ENCODE measurements at regions not wholly inside any gene's neighbourhood (a gene's known extent, or its start where the extent isn't known, plus 50 kb on each side); places are given as distances from the start of the nearest gene placed in this dataset.

DNA sequence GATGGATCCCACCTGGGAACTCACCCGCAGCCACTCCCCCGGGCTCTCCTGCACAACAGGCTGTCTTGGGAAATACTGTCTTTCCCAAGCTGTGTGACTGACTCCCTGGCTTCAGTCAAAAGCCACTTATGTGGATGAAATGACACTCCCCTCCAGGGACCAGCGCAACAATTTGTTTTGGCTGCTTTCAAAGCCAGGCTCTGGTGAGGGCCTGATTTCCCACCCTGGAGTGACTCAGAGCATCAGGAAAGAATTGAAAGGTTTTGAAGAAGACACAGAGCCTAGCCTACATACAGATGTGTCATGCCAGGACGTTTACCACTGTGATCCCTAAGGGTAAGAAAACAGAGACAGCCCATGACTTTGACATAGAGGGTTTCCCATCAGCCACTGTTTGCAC lies 550.5 kb downstream of the MIAT start:
- Histone ChIP-seq H3K27ac (ENCODE audit: low read depth, low read length) (no peak overlapping the region), H3K23me2 (ENCODE audit: low read depth, low read length) (no peaks in the 10 kb centered on the region), H3K4me1 (replicated peaks in 1 of 4; ENCODE audit: control insufficient read depth in 3 of 4, insufficient read depth in 4 of 4, low read length in 3 of 4) (peaks cover 0 to 3% (median 2%) of the 10 kb centered on the region in 4 experiments; a peak in 4 of 7 replicates), H2AFZ (ENCODE audit: low read length) (no peak overlapping the region), H4K20me1 (replicated peaks in 1 of 2; ENCODE audit: control insufficient read depth in 1 of 2, insufficient read depth in 2 of 2, low read length in 2 of 2) (no peaks in the 10 kb centered on the region), H3K4me3 (ENCODE audit: extremely low read depth in 1 of 4, insufficient read depth in 2 of 4, low read depth in 3 of 4, low read length in 4 of 4) (no peak overlapping the region), H3K36me3 (ENCODE audit: control insufficient read depth in 2 of 4, insufficient read depth in 4 of 4, low read length in 3 of 4) (no peaks in the 10 kb centered on the region), H3K56ac (replicated peaks; ENCODE audit: insufficient read length, low read depth, low read length) (no peak overlapping the region), H3K9ac (replicated peaks in 1 of 4; ENCODE audit: extremely low read depth in 1 of 4, low read depth in 3 of 4, low read length in 3 of 4) (no peak overlapping the region), H2BK12ac (ENCODE audit: low read depth, low read length) (no peak overlapping the region), H3K18ac (ENCODE audit: extremely low read depth, low read length) (no peak overlapping the region), H4K91ac (replicated peaks; ENCODE audit: insufficient read length, low read length) (no peak overlapping the region), H4K8ac (ENCODE audit: extremely low read depth, insufficient read depth, low read length) (no peak overlapping the region), H2AK5ac (ENCODE audit: low read depth, low read length) (no peak overlapping the region), H3K14ac (ENCODE audit: insufficient read length) (no peak overlapping the region), H3K4ac (replicated peaks; ENCODE audit: insufficient read length, low read depth, low read length) (no peak overlapping the region), H4K5ac (ENCODE audit: insufficient read length, low read depth, low read length) (no peak overlapping the region), H3K4me2 (ENCODE audit: insufficient read depth in 1 of 2, low read depth in 2 of 2, low read length in 2 of 2) (no peak overlapping the region), H2BK5ac (ENCODE audit: low read depth, low read length) (no peak overlapping the region), H3K23ac (ENCODE audit: insufficient read length) (no peak overlapping the region), H3K9me3 (ENCODE audit: insufficient read depth in 2 of 2, low read depth in 1 of 2, low read length in 1 of 2) (no peaks in the 10 kb centered on the region), H2BK120ac (replicated peaks; ENCODE audit: low read depth, low read length) (no peak overlapping the region), H2BK20ac (ENCODE audit: low read length) (no peak overlapping the region), H3K27me3 (replicated peaks in 1 of 4; ENCODE audit: control insufficient read depth in 3 of 4, extremely low read depth in 1 of 4, insufficient read depth in 3 of 4, low read length in 3 of 4) (peaks cover 0 to 4% (median 0%) of the 10 kb centered on the region in 4 experiments; a peak in 2 of 7 replicates), H3K79me2 (ENCODE audit: control insufficient read depth in 1 of 2, insufficient read depth in 2 of 2, low read length in 2 of 2) (no peaks in the 10 kb centered on the region), H3K79me1 (ENCODE audit: low read depth, low read length) (no peaks in the 10 kb centered on the region), H2BK15ac (ENCODE audit: low read length) (no peak overlapping the region)
- DNase-seq (ENCODE audit: low read depth in 1 of 2, low spot score in 2 of 2), result no peak
- ChIA-PET POLR2A (ENCODE audit: partially characterized antibody) (no interaction called here), CTCF (ENCODE audit: partially characterized antibody) (no interaction called here)
- WGBS, 2 experiments (ENCODE audit: extremely low coverage in 1 of 2, insufficient coverage in 1 of 2, insufficient read length in 1 of 2, insufficient replicate concordance in 2 of 2, low coverage in 1 of 2, low lambda C conversion rate in 2 of 2, missing lambda C conversion rate in 1 of 2), result 58% methylated on average over 4 of the region's 4 CpGs; no CpG with 5 or more reads in 1 of the 2 experiments
- FAIRE-seq, result no peak
- no peak for TF ChIP-seq SIX5 (IDR thresholded peaks at IDR 0.05; ENCODE audit: low read depth, low read length)
- TF ChIP-seq NANOG (IDR thresholded peaks at IDR 0.05; ENCODE audit: insufficient read depth, low read depth, low read length, poor library complexity, severe bottlenecking), result no peak
- TF ChIP-seq, protein P1, sequence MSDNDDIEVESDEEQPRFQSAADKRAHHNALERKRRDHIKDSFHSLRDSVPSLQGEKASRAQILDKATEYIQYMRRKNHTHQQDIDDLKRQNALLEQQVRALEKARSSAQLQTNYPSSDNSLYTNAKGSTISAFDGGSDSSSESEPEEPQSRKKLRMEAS (IDR thresholded peaks at IDR 0.05), result no peak
- no peak for TF ChIP-seq HDAC2 (IDR thresholded peaks at IDR 0.05; ENCODE audit: borderline replicate concordance in 1 of 2, low read depth in 2 of 2, low read length in 2 of 2)
- no peak for TF ChIP-seq CHD2 (IDR thresholded peaks at IDR 0.05; ENCODE audit: low read length)
- no peak for TF ChIP-seq RAD21 (IDR thresholded peaks at IDR 0.05 in 1 of 2, conservative IDR thresholded peaks at IDR 0.05 in 1 of 2; ENCODE audit: low read depth in 2 of 2, low read length in 2 of 2)
- TF ChIP-seq, protein P2, sequence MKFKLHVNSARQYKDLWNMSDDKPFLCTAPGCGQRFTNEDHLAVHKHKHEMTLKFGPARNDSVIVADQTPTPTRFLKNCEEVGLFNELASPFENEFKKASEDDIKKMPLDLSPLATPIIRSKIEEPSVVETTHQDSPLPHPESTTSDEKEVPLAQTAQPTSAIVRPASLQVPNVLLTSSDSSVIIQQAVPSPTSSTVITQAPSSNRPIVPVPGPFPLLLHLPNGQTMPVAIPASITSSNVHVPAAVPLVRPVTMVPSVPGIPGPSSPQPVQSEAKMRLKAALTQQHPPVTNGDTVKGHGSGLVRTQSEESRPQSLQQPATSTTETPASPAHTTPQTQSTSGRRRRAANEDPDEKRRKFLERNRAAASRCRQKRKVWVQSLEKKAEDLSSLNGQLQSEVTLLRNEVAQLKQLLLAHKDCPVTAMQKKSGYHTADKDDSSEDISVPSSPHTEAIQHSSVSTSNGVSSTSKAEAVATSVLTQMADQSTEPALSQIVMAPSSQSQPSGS (IDR thresholded peaks at IDR 0.05; ENCODE audit: low read length), result no peak
- TF ChIP-seq, protein P3, sequence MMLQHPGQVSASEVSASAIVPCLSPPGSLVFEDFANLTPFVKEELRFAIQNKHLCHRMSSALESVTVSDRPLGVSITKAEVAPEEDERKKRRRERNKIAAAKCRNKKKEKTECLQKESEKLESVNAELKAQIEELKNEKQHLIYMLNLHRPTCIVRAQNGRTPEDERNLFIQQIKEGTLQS (IDR thresholded peaks at IDR 0.05; ENCODE audit: insufficient read depth, low read depth, low read length), result no peak
- no peak for TF ChIP-seq SP2 (IDR thresholded peaks at IDR 0.05; ENCODE audit: low read length)
- TF ChIP-seq MAFK (IDR thresholded peaks at IDR 0.05; ENCODE audit: low read depth, low read length), result no peak
- TF ChIP-seq SIN3A (conservative IDR thresholded peaks at IDR 0.05 in 1 of 2, IDR thresholded peaks at IDR 0.05 in 1 of 2; ENCODE audit: low read depth in 1 of 2, low read length in 2 of 2), result no peak

Measured in H1 (cell line).